Prostate gland (tissue), 2 donors: ENCODE measurements at regions not wholly inside any gene's neighbourhood (a gene's known extent, or its start where the extent isn't known, plus 50 kb on each side); places are given as distances from the start of the nearest gene placed in this dataset.
A peak's percentile ranks its signal among the peaks of the same experiment; 100 is the strongest.
"Not testable (repeated sequence)": the region's sequence is repeated elsewhere in the genome, so short reads cannot be mapped to it uniquely, and the experiment has no call there.

Experiments
- DNase-seq: peaks from one replicate; pipeline ENCODE4 v3.0.0-alpha.2; 2019; ENCODE audit warnings: low spot score
- H3K27ac ChIP-seq, 2 donors: fragments of 200-600 bp; sonication (generic); 2 replicates each; pipeline ENCODE4 v1.5.1; 2017 to 2019
- H3K27me3 ChIP-seq: fragments of 200-600 bp; sonication (generic); replicated peaks from 2 replicates; pipeline ENCODE4 v1.5.1; 2019; ENCODE audit not compliant: insufficient read depth
- H3K36me3 ChIP-seq, 2 donors: fragments of 200-600 bp; sonication (generic); 1 replicate in 1 of 2; 2 replicates in 1 of 2; pipeline versions ENCODE4 v1.5.1 to v1.8.1; 2017 to 2019
- H3K4me1 ChIP-seq: fragments of 200-600 bp; sonication (generic); replicated peaks from 2 replicates; pipeline ENCODE4 v1.5.1; 2019
- H3K4me3 ChIP-seq, 2 donors: fragments of 200-600 bp; sonication (generic); 2 replicates each; pipeline ENCODE4 v1.5.1; 2017 to 2019
- H3K9me3 ChIP-seq: fragments of 200-600 bp; sonication (generic); 2 replicates; pipeline ENCODE4 v1.5.1; 2017
- CTCF ChIP-seq, 4 experiments: fragments of 200-600 bp in 2 of 4; fragments of 450-650 bp in 2 of 4; sonication (generic) in 2 of 4; IDR thresholded peaks; 1 replicate in 3 of 4; 2 replicates in 1 of 4; pipeline ENCODE4 v1.5.1; 2016 to 2019; ENCODE audit warnings: antibody characterized with exemption in 4 of 4, mild to moderate bottlenecking in 2 of 4, moderate library complexity in 2 of 4
- POLR2A ChIP-seq: fragments of 450-650 bp; IDR thresholded peaks from one replicate; pipeline ENCODE4 v1.6.1; 2016; ENCODE audit warnings: antibody characterized with exemption, mild to moderate bottlenecking
- POLR2AphosphoS5 ChIP-seq: sonication (generic); formaldehyde crosslinking; IDR thresholded peaks from one replicate; pipeline ENCODE4 v1.6.1; 2017; ENCODE audit warnings: antibody characterized with exemption
- WGBS: methylation state at CpG from one replicate; pipeline ENCODE4 v1.1.5; 2018; 5-methylcytosine and 5-hydroxymethylcytosine counted together
- intact Hi-C: fragments of 100-400 bp; cut with DNase I; formaldehyde crosslinking; loops from one replicate; pipeline ENCODE4 v1.14.2; 2022

- Histone ChIP-seq H3K27me3 (no peaks in the 10 kb centered on the region), H3K4me3 (no peak overlapping the region), H3K27ac (peak overlapping the region in 1 of 2 donors; percentile 22), H3K4me1 (no peaks in the 10 kb centered on the region), H3K36me3 (no peaks in the 10 kb centered on the region), H3K9me3 (no peaks in the 10 kb centered on the region)
- DNase-seq = no peak
- WGBS = 88% methylated on average over 6 of the region's 6 CpGs
- TF ChIP-seq CTCF (IDR thresholded peaks at IDR 0.05) (no peak), POLR2AphosphoS5 (no peak), POLR2A (no peak)
- intact Hi-C loops = no loop called here
Measured at GRCh38 chr3:130816561-130817445, 70.2 kb upstream of the PIK3R4 start.

GRCh38 chr3:130818066-130818465, 71.4 kb upstream of the PIK3R4 start:
- DNase-seq, H3K36me3 ChIP-seq, H3K9me3 ChIP-seq, H3K27me3 ChIP-seq, H3K4me1 ChIP-seq, intact Hi-C loops, H3K27ac ChIP-seq, H3K4me3 ChIP-seq: not testable (repeated sequence)
- 84% methylated on average over 3 of the region's 3 CpGs for WGBS

- no peaks in the 10 kb centered on the region for H3K9me3 ChIP-seq
- TF ChIP-seq CTCF (IDR thresholded peaks at IDR 0.05) = no peak
- no peak for TF ChIP-seq POLR2AphosphoS5
- no peak for TF ChIP-seq POLR2A
- H3K27me3 ChIP-seq = no peaks in the 10 kb centered on the region
- no peak overlapping the region for H3K4me3 ChIP-seq
- no peaks in the 10 kb centered on the region for H3K36me3 ChIP-seq
- no peaks in the 10 kb centered on the region for H3K4me1 ChIP-seq
- no peak overlapping the region for H3K27ac ChIP-seq
- 54% methylated on average over 2 of the region's 2 CpGs for WGBS
- intact Hi-C loops = no loop called here
- DNase-seq = no peak
Measured at GRCh38 chr3:130820976-130821375, 72.9 kb upstream of the ATP2C1 start.

- H3K27me3 ChIP-seq = no peaks in the 10 kb centered on the region
- DNase-seq = no peak
- no peaks in the 10 kb centered on the region for H3K36me3 ChIP-seq
- no peaks in the 10 kb centered on the region for H3K4me1 ChIP-seq
- H3K4me3 ChIP-seq = no peak overlapping the region
- 90% methylated on average over 1 of the region's 1 CpG for WGBS
- TF ChIP-seq POLR2AphosphoS5 (no peak), CTCF (IDR thresholded peaks at IDR 0.05) (no peak), POLR2A (no peak)
- no peak overlapping the region for H3K27ac ChIP-seq
- intact Hi-C loops = no loop called here
- no peaks in the 10 kb centered on the region for H3K9me3 ChIP-seq
Measured at GRCh38 chr3:130821806-130822205, 72.1 kb upstream of the ATP2C1 start.

GRCh38 chr3:130823241-130823884, 70.5 kb upstream of the ATP2C1 start:
- Histone ChIP-seq H3K27ac (no peak overlapping the region), H3K36me3 (no peaks in the 10 kb centered on the region), H3K27me3 (no peaks in the 10 kb centered on the region), H3K4me1 (no peaks in the 10 kb centered on the region), H3K4me3 (no peak overlapping the region), H3K9me3 (no peaks in the 10 kb centered on the region)
- intact Hi-C loops = no loop called here
- DNase-seq = no peak
- 78% methylated on average over 4 of the region's 4 CpGs for WGBS
- TF ChIP-seq POLR2A (no peak), CTCF (IDR thresholded peaks at IDR 0.05) (no peak), POLR2AphosphoS5 (no peak)
